ENCODE measurements at regions not wholly inside any gene's neighbourhood (a gene's known extent, or its start where the extent isn't known, plus 50 kb on each side); places are given as distances from the start of the nearest gene placed in this dataset.
"Not testable (repeated sequence)": the region's sequence is repeated elsewhere in the genome, so short reads cannot be mapped to it uniquely, and the experiment has no call there.

DNA sequence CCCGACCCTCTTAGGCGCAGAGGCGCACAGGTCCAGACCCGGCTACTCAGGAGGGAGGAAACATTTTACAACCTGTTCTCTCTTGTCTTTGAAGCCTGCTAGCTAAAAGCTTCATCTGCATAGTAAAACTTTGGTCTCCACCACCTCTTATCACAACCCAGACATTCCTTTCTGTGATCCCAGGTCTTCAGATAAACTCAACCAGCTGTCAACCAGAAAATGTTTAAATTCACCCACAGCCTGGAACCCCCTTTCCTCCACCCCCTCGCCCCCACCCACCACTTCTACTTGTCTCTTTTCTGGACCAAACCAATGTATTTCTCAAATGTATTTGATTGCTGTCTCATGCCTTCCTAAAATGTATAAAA lies 169.1 kb upstream of the PRKX start:
- not testable (repeated sequence) for DNase-seq

DNA sequence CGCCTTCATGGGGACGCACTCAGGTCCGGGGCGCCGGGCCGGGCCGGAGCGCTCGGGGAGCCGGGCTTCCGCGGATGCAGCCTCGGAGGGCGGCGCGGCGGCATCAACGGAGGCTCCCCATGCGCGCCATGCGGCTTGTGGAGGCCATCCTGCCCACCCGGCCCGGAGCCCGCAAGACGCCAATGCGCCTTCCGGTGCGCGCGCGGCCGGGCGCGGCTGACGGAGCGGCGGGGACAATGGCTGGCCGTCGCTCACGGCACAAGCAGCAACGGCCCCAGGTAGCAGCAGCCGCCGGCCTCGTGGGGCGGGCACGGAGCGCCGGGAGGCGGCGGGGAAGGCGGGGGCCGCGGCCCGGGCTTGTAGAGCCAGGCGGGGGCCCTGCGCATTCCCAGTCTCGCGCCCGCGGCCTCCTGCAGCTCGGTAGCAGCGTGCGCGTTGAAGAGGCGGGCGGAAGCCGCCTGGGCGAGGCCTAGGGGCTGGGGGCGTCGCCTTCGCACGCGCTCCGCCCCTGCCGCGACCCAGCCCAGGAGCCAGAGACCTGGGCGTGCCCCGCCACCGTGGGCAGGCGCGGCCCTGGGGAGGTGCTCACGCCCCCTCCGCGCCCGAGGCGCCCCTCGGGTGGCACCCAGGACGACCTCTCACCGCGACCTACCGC lies 168.6 kb upstream of the PRKX start:
- DNase-seq: not testable (repeated sequence)

DNA sequence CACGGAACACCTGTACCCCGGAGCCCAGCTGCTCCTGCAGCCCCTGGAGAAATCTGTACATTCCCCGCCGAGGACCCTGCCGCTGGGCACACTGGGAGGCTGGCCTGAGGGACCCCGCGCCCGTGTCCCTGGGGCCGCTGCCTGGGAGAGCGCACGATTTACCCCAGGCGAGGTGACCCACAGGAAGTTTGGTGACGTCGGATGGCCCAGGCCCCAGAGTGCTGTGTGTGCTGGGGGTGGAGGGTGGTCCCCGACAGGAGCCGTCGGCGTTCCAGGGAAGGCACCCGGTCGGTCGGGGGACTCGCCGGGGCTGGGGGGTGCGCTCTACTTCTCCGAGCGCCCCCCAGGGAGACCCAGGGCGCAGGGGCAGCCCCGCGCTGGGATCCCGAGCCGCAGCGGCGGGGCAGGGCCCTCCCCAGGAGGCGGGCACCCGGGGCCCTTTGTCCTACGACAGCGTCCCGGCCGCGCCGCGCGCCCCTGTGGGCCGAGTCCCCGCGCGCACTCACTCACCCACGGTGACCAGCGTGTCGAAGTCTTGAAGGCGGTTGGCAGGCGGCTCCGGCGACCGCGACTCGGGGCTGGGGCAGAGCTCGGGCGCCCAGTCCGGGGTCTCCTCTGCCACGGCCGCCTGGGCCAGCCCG lies 167.9 kb upstream of the PRKX start:
- not testable (repeated sequence) for DNase-seq

DNA sequence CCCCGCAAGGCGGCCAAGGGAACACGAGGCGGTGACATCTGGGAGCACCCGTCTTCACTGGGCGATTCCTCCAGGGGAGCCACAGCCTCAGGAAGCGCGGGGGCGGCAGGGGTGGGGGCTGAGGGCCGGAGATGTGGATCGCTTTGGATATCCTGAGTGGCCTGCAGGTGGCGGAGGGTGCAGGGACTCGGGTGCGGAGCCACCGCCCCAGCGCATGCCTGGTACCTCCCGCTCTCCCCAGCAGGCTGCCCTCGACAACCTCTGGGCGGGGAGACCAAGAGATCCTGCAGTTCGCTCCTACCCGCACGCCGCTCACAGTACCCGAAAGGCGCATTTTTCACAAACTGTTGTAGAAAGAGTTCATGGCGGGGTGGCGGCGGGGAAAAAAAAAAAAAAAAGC lies 162.9 kb upstream of the PRKX start:
- DNase-seq: not testable (repeated sequence)

DNA sequence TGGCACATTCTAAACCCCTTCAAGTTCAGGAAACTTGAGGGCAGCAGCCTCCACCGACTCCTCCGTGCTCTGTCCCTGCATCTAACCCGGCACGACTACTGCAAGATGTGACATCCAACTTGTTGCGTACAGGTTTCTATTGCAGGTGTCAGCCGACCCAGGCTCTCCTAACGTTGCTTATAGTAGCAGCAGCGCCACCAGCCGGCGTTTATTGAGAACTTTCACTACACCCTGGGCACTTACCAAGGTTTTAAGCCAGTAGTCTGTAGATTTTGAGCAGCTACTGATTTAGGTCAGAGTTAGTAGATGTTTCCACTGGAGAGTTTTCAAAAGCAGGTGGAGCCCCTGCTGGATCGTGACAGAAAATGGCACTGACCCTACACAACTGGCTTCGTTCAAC lies 162.2 kb upstream of the PRKX start:
- not testable (repeated sequence) for DNase-seq

DNA sequence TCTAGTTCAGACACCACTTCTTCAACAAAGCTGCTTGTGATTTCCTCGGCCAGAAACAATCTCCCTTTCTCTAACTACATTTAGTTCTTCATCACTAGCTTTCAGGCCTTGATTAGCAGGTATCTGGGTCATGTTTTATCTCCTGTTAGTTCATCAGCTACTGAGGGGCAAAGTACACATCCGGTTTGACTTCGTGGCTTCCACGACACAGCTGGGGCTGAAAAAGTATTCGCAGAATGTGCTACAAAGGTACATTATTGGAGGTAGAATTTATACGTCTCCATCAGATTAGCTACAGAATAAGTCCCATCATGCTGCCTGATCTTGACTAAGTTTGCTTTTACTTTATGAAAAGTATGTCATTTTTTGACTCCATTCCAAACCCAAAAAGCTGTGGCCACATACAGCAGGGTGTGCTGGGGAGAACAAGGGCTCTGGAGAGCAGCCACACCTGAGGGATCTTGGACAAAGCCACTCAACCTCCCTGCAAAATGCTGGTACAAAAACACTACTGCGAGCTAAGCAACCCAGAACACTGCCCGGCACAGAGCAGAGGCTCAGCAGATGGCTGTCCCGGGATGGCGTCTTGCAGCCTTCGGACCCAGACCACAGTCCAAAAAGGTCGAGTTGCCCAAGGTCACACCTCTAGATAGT lies 158.9 kb upstream of the PRKX start:
- DNase-seq: not testable (repeated sequence)

DNA sequence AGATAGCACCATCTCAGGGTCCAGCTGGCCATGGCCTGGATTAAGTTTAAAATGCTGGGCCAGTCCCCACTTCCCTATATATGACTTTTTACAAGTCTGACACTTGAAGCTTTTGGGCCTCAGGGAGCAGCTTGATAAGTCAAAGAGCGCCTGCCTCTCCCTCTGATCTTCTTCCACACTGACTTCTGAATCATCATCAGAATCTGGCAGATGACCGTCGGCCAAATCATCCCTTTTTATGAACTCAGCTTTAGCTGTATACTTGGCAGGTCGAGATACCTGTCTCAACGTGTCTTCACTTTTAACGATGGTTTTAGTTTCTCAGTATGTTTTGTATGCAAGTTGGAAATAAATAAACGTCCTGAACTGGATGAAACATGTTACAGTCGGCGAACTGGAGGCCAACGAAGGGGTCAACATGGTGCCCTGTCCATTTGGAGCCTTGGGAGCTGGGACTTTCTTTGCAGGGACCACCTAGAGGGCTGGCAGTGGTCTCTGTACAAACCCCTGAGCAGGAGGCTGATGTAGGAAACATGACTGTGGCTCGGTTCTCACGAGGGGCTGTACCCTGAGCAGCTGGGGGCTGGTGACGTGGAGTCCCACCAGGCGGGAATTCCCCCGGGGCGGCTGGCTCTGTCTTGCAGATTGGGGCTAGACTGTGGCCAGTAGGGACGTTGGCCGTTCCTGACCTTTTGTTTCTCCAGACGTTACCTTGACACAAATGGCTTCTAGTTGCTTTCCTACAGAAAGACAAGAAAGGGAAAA lies 153.8 kb upstream of the PRKX start:
- not testable (repeated sequence) for DNase-seq

DNA sequence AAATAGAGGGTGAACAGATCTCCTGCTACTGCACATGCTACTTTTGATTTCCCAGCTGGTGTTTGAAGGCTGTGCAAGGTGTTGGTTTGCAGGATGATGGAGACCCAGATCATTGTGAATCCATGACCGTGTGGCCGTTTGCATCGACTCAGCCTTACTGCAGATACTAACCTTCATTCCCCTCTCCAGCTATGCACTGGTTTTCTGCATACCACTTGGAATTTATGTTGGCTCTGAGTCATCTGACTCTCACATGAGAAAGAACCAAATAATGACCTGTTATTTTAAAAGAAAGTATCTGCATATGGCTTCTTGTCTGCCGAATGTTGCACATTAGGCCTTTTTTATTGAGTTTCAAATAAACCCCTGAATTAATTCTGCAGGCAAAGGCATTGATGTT lies 144.9 kb upstream of the PRKX start:
- DNase-seq: not testable (repeated sequence)

DNA sequence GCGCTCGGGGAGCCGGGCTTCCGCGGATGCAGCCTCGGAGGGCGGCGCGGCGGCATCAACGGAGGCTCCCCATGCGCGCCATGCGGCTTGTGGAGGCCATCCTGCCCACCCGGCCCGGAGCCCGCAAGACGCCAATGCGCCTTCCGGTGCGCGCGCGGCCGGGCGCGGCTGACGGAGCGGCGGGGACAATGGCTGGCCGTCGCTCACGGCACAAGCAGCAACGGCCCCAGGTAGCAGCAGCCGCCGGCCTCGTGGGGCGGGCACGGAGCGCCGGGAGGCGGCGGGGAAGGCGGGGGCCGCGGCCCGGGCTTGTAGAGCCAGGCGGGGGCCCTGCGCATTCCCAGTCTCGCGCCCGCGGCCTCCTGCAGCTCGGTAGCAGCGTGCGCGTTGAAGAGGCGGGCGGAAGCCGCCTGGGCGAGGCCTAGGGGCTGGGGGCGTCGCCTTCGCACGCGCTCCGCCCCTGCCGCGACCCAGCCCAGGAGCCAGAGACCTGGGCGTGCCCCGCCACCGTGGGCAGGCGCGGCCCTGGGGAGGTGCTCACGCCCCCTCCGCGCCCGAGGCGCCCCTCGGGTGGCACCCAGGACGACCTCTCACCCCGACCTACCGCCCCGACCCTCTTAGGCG lies 130.2 kb upstream of the PRKX start:
- not testable (repeated sequence) for DNase-seq

DNA sequence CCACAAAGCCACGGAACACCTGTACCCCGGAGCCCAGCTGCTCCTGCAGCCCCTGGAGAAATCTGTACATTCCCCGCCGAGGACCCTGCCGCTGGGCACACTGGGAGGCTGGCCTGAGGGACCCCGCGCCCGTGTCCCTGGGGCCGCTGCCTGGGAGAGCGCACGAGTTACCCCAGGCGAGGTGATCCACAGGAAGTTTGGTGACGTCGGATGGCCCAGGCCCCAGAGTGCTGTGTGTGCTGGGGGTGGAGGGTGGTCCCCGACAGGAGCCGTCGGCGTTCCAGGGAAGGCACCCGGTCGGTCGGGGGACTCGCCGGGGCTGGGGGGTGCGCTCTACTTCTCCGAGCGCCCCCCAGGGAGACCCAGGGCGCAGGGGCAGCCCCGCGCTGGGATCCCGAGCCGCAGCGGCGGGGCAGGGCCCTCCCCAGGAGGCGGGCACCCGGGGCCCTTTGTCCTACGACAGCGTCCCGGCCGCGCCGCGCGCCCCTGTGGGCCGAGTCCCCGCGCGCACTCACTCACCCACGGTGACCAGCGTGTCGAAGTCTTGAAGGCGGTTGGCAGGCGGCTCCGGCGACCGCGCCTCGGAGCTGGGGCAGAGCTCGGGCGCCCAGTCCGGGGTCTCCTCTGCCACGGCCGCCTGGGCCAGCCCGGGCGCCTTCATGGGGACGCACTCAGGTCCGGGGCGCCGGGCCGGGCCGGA lies 129.5 kb upstream of the PRKX start:
- DNase-seq: peak; percentile 13

DNA sequence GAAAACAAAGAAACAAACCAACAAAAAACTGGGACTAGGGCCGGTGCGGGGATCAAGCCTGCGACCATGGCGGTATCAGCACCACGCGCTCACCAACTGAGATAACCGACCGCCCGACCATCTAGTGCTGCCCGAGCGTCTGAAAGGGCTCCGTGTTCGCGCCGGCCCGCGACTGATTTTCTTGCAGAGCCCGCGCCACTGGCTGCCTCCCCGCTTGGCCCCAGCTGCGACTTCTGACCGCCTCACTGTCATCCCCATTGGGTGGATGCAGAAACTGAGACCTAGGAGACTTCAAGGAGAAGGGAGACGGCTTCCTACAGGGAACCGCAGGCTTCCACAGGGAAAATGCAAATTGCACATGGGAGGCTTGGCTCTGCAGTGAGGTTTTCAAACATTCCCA lies 125.3 kb upstream of the PRKX start:
- DNase-seq: not testable (repeated sequence)

DNA sequence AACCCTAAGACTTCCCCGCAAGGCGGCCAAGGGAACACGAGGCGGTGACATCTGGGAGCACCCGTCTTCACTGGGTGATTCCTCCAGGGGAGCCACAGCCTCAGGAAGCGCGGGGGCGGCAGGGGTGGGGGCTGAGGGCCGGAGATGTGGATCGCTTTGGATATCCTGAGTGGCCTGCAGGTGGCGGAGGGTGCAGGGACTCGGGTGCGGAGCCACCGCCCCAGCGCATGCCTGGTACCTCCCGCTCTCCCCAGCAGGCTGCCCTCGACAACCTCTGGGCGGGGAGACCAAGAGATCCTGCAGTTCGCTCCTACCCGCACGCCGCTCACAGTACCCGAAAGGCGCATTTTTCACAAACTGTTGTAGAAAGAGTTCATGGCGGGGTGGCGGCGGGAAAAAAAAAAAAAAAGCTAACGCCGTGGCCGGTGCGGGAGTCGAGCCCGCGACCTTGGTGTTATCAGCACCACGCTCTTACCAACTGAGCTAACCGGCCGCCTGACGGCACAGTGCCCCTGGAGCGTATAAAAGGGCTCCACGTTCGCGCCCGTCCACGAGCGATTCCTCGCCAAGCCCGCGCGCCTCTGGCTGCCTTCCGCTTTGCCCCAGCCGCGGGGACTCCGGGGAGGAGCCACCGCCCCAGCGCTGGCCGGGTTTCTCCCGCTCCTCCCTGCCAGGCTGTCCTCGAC lies 124.7 kb upstream of the PRKX start:
- DNase-seq: not testable (repeated sequence)

DNA sequence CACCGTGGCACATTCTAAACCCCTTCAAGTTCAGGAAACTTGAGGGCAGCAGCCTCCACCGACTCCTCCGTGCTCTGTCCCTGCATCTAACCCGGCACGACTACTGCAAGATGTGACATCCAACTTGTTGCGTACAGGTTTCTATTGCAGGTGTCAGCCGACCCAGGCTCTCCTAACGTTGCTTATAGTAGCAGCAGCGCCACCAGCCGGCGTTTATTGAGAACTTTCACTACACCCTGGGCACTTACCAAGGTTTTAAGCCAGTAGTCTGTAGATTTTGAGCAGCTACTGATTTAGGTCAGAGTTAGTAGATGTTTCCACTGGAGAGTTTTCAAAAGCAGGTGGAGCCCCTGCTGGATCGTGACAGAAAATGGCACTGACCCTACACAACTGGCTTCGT lies 123.8 kb upstream of the PRKX start:
- DNase-seq: not testable (repeated sequence)

DNA sequence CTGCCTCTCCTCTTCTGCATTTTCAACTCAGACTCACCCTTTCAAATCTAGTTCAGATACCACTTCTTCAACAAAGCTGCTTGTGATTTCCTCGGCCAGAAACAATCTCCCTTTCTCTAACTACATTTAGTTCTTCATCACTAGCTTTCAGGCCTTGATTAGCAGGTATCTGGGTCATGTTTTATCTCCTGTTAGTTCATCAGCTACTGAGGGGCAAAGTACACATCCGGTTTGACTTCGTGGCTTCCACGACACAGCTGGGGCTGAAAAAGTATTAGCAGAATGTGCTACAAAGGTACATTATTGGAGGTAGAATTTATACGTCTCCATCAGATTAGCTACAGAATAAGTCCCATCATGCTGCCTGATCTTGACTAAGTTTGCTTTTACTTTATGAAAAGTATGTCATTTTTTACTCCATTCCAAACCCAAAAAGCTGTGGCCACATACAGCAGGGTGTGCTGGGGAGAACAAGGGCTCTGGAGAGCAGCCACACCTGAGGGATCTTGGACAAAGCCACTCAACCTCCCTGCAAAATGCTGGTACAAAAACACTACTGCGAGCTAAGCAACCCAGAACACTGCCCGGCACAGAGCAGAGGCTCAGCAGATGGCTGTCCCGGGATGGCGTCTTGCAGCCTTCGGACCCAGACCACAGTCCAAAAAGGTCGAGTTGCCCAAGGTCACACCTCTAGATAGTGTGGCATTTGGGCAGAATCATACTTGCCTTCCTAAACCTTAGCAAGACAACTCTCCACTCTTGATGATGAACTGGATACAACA lies 120.5 kb upstream of the PRKX start:
- DNase-seq: not testable (repeated sequence)

DNA sequence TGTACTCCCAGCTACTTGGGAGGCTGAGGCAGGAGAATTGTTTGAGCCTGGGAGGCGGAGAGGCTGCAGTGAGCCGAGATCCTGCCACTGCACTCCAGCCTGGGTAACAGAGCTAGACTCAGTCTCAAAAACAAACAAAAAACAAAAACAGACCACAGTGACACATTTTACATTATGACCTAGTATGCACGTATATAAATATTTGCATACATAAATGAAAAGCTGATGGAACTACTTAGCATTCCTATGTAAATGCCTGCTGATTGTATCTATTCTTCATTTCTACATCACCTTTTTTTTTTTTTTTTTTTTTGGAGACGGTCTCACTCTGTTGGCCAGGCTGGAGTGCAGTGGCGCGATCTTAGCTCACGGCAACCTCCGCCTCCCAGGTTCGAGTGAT lies 116.6 kb upstream of the PRKX start:
- DNase-seq: not testable (repeated sequence)

DNA sequence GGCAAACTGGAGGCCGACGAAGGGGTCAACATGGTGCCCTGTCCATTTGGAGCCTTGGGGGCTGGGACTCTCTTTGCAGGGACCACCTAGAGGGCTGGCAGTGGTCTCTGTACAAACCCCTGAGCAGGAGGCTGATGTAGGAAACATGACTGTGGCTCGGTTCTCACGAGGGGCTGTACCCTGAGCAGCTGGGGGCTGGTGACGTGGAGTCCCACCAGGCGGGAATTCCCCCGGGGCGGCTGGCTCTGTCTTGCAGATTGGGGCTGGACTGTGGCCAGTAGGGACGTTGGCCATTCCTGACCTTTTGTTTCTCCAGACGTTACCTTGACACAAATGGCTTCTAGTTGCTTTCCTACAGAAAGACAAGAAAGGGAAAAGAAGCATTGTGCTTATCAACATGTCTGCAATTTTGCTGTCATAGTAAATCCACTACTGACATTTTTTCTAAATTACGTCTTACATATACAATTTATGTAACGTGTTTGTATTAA lies 115.6 kb upstream of the PRKX start:
- DNase-seq: not testable (repeated sequence)

DNA sequence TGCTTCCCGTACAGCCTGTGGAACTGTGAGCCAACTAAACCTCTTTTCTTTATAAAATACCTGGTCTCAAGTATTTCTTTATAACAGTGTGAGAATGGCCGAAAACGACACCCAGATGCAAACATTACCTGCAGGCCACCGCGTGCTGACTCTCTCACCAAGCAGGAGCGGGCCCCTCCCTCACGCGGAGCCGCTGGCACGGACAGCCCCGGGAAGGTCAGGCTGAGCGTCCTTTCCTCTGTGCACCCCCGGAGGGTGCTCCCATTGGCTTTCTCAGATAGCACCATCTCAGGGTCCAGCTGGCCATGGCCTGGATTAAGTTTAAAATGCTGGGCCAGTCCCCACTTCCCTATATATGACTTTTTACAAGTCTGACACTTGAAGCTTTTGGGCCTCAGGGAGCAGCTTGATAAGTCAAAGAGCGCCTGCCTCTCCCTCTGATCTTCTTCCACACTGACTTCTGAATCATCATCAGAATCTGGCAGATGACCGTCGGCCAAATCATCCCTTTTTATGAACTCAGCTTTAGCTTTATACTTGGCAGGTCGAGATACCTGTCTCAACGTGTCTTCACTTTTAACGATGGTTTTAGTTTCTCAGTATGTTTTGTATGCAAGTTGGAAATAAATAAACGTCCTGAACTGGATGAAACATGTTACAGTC lies 115.1 kb upstream of the PRKX start:
- DNase-seq: not testable (repeated sequence)

DNA sequence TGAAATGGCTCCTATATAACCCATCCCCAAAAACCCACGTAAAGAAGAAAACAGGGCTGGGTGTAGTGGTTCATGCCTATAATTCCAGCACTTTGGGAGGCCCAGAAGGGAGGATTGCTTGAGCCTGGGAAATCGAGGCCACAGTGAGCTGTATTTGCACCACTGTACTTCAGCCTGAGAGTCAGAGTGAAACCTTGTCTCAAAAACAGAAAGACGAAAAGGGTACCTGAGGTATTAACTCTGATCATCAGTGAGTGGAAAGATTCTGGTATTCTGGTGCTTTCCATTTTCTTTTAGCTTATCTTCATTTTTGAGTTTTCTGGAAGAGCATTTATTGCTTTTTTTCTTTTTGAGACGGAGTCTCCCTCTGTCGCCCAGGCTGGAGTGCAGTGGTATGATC lies 110.6 kb upstream of the PRKX start:
- DNase-seq: not testable (repeated sequence)

DNA sequence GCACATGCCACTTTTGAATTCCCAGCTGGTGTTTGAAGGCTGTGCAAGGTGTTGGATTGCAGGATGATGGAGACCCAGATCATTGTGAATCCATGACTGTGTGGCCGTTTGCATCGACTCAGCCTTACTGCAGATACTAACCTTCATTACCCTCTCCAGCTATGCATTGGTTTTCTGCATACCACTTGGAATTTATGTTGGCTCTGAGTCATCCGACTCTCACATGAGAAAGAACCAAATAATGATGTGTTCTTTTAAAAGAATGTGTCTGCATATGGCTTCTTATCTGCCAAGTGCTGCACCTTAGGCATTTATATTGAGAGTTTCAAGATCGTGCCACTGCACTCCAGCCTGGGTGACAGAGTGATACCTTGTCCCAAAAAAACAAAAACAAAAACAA lies 106.7 kb upstream of the PRKX start:
- no peak for DNase-seq

DNA sequence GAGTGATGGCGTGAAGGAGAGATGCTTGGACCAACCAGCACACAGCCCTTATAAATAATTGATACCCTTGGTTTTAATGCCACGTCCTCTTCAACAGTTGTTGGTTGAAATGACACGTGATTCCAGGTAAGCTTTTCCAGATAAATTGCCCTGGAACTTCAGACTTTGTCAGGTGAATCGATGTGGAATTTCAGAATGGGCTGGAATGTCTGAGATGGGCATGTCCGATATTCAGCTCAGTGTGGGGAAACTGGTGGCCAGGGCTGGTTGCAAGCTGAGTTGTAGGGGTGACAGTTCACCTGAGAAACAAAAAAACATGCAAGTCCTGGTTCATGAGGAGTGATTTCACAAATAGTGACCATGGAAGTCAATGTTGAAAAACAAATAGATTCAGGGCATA lies 104.0 kb upstream of the PRKX start:
- not testable (repeated sequence) for DNase-seq

Data from activated gamma-delta T cell (primary cell).